HG03571 (cell line): ENCODE measurements at regions not wholly inside any gene's neighbourhood (a gene's known extent, or its start where the extent isn't known, plus 50 kb on each side); places are given as distances from the start of the nearest gene placed in this dataset.
A peak's percentile ranks its signal among the peaks of the same experiment; 100 is the strongest.
"Not testable (repeated sequence)": the region's sequence is repeated elsewhere in the genome, so short reads cannot be mapped to it uniquely, and the experiment has no call there.

Experiments used
- ATAC-seq: cut with Tn5 transposase; IDR thresholded peaks from one replicate; pipeline ENCODE4 v1.9.1; 2021; ENCODE audit not compliant: unreplicated experiment

DNA sequence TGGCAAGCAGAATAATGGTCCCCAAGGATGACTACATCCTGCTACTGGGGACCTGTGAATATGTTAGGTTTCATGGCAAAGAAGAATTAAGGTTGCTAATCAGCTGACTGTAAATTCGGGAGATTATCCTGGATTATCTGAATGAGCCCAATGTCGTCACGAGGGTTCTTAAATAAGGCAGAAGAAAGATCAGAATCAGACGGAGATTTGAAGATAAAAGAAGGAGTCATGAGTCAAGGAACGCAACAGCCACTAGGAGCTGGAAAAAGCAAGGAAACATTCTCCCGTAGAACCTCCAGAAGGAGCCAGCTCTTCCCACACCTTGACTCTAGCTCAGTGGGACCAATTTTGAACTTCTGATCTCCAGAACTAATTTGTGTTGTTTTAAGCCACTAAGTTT lies 82.9 kb upstream of the APBB1IP start:
- no peak for ATAC-seq

DNA sequence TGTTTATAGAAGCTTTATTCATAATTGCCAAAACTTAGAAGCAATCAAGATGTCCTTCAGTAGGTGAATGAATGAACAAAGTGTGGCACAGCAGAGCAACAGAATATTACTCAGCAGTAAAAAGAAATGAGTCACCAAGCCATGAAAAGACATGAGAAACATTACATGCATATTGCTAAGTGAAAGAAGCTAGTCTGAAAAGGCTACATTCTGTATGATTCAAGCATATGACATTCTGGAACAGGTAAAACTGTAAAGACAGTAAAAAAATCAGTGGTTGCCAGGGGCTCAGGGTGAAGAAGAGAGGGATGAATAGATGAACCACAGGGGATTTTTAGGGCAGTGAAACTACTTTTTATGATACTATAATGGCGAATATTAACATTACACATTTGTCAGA lies 80.9 kb upstream of the APBB1IP start:
- ATAC-seq: peak; percentile 51

DNA sequence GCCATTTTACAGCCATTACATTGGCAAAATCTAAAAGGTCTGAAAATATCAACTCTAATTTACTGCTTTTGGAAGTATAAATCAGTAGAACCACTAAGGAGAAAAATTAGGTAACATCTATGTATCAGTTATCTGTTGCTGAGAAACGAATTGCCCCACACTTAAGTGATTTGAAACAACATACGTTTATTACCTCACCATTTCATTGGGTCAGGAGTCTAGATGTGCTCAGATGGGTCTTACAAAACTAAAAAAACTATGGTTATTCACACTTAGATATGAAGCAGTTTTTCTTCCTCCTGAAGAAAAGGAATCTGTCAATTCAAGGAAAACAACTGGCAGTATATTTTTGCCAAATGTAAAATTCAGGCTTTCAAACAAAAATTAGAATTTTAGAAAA lies 80.1 kb upstream of the APBB1IP start:
- ATAC-seq: no peak

DNA sequence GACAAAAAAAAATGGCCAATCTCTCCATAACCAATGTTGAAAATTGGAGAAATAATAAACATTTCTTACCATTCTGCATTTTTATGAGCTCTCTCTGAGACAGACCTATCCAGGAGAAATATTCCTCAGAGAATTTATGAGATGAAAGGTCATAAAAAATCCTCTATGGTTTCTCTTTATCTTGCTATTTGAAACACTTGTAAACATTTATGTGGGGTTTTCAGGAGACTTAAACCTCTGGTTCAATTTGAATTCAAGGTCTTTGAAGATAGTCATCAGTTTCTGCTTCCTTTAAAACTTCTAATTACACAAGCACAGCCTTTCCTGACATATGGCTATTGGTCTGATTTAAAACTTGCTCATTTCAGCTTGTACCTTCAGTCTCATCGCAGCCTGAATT lies 78.5 kb upstream of the APBB1IP start:
- ATAC-seq: no peak

DNA sequence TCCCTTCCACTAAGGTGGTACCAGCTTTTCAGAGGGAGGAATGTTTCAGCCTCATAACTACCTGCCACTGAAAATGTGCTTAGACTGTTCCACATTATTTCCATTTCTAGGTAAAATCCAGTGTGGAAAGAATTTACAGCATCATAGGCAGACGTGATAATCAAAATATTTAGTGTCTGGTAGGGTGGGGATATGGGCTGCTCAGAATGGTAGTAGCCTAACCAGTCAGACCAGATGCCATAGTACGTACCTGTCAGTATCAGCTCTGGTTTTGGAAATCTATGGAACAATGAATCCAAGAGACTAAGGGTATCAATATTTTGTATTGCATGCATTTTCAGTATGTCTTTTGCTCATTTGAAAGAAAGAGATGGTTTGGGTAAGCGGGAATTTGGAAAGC lies 76.8 kb upstream of the APBB1IP start:
- ATAC-seq: no peak

DNA sequence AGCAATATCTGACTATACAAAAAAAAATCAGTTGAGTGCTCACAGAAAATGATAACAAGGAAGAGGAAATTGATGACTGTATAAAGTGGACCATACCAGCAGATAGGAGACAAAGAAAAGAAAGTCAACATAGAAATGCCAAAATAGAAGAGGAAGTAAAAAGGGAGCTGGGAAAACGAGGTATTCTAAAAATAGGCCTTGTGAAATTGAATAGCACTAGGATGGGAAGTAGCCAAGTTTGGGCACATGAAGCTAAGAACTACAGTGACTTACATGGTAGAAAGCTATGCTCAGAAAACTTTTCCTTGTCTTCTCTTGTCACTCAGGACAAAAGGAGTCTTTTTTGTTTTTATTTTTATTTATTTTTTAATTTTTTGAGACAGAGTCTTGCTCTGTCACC lies 76.2 kb upstream of the APBB1IP start:
- no peak for ATAC-seq

- ATAC-seq: no peak
Observed at GRCh38 chr10:26365681-26366358, 72.3 kb upstream of the APBB1IP start.

DNA sequence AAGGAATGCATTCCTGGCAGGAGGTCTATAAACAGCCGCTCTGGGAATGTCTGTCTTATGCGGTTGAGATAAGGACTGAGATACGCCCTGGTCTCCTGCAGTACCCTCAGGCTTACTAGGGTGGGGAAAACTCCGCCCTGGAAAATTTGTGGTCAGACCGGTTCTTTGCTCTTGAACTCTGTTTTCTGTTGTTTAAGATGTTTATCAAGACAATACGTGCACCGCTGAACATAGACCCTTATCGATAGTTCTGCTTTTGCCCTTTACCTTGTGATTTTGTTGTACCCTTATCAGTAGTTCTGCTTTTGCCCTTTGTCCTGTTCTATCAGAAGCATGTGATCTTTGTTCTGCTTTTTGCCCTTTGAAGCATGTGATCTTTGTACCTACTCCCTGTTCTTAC lies 71.1 kb upstream of the APBB1IP start:
- not testable (repeated sequence) for ATAC-seq

DNA sequence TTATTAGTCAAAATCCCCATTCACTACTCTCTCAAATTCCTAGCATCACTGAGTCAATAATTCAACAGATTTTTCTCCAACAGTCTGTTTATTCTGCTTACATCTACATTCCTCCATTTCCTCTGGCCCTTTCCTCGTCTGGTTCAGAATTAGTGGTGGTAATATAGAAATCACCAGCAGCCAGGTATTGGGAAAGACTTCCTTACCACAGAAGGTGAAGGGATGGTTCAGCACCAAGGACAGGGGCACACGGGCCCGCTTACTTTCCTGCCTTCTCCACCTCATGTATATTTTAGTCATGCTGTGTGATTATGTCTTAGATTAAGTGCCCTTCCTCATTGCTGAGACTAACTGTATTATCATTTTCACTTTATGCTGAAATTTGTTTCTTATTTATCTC lies 70.4 kb upstream of the APBB1IP start:
- no peak for ATAC-seq

DNA sequence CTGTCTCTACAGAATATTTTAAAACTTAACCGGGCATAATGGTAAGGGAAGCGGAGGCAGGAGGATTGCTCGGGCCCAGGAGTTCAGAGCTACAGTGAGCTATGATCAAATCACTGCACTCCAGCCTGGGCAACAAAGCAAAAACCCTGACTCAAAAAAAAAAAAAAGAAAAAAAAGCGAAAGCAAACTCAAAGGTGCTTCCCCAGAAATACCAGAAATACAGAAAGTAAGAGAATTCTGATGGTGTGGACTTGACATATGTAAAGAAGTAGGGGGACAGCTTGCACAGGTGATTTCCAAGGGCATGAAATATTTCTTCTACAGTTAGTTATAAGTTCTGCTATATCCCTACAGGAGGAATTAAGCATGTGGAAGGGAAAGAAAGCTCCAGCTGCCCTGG lies 69.7 kb upstream of the APBB1IP start:
- no peak for ATAC-seq

DNA sequence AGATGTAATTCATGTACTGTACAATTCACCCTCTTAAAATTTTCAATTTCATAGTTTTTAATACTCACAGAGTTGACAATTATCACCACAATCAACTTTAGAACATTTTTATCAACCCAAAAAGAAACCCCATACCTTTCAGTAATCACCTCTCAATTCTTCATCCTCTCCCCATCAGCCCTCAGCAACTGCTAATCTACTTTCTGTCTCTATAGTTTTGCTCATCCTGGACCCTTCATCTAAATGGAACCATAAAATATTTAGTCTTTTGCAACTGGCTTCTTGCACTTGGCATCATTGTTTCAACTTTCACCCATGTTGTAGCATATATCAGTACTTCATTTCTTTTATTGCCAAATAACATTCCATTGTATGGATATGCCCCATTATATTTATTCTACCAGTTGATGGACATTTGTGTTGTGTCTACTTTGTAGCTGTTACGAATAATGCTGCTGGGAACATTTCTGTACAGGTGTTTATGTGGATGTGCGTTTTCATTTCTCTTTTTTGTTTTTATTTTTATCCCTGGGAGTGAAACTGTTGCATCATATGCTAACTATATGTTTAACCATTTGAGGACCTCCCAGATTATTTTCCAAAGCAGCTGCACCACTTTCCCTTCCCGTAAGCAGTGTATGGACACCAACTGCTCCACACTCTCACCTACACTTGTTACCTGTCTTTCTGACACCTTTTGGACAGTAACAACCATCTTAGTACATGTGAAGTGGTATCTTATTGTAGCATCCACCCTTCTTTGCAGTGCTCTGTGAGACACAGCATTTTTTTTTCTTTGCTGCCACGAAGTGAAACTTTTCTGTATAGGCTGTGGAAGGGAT lies 65.4 kb upstream of the APBB1IP start:
- peak; percentile 74 for ATAC-seq

- ATAC-seq: no peak
Observed at GRCh38 chr10:26374426-26374825, 63.7 kb upstream of the APBB1IP start.

- ATAC-seq: not testable (repeated sequence)
Observed at GRCh38 chr10:26377224-26377810, 60.8 kb upstream of the APBB1IP start.

DNA sequence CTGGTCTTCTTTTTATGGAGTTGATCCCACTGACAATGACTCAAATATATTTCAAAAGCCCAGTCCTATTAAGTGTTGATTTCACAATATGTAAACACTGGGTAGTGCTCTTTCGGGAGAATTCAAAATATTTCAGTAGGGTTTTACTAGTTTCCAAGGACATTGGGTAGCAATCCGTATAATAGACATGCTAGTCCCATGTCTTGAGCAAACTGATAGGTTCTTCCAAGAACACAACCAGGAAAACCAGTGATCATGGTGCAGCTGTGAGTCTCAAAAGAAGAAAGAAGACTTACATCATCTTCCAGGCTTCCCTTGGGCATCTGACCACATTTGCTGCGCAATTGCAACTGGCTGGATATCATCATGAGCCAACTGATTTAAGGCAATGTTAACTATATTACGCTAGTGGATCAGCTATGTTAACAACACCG lies 59.3 kb upstream of the APBB1IP start:
- no peak for ATAC-seq

DNA sequence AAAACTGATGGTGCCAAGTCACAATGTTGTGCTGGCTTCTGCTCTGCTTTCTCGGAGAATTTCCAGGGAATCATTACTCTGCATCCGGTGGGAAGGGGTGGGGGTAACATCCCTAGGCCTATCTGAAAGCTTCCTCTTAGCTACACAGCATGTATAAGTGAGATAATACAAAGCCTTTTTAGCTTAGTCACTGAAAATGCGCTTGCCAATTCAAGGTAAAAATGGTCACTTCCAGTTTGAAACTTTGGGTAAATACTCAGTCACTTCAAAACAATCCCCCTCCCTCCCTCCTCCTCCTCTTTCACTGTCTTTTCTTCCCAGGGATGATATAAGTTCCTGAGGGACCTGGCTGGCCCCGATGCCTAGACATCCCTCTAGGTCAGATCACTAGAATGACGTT lies 57.3 kb upstream of the APBB1IP start:
- no peak for ATAC-seq

DNA sequence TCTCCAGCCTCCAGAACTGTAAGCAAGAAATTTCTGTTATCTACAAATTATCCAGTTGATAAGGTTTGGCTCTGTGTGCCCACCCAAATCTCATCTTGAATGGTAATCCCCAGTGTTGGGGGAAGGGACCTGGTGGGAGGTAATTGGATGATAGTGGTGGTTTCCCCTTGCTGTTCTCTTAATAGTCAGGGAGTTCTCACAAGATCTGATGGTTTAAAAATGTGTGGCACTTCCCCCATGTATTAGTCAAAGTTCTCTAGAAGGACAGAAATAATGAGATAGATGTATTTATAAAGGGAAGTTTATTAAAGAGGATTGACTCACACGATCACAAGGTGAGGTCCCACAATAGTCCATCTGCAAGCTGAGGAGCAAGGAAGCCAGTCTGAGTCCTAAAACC lies 56.2 kb upstream of the APBB1IP start:
- no peak for ATAC-seq

DNA sequence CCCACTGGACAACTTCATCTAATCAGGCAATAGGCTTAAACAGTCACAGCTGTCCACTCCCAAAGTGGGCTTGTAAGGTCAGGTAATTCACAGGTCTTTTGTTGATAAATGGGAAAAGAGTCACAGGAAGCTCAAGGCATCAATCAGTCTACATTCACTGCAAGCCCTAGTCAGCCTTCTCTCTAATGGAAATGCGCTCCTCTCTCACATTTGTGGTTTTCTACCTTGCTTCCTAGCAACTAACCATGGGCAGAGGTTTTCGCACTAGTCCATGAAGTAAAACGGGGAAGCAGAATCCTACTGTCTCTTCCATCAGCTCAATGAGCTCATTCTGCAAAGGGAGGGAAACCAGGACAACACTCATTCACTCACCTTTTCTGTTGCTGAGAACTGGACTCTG lies 53.5 kb upstream of the APBB1IP start:
- ATAC-seq: no peak

GRCh38 chr10:26385443-26385842 lies 52.7 kb upstream of the APBB1IP start:
- ATAC-seq: no peak

GRCh38 chr10:26386781-26387180 lies 51.4 kb upstream of the APBB1IP start:
- ATAC-seq: no peak
